ENCODE measurements at regions not wholly inside any gene's neighbourhood (a gene's known extent, or its start where the extent isn't known, plus 50 kb on each side); places are given as distances from the start of the nearest gene placed in this dataset.

GRCh38 chr9:105172436-105172835, 72.0 kb upstream of the SLC44A1 start:
- no peak for TF ChIP-seq CTCF (conservative IDR thresholded peaks at IDR 0.05)
- no peaks in the 10 kb centered on the region for H3K36me3 Mint-ChIP-seq
- no peak overlapping the region for H3K27ac Mint-ChIP-seq
- peaks cover 5% of the 10 kb centered on the region for H3K4me1 Mint-ChIP-seq (ENCODE audit: unreplicated experiment)
- DNase-seq (ENCODE audit: extremely low spot score, unreplicated experiment), result no peak
- H3K4me3 Mint-ChIP-seq, result no peak overlapping the region
- no peaks in the 10 kb centered on the region for H3K27me3 Mint-ChIP-seq
- no peaks in the 10 kb centered on the region for H3K9me3 Mint-ChIP-seq

DNA sequence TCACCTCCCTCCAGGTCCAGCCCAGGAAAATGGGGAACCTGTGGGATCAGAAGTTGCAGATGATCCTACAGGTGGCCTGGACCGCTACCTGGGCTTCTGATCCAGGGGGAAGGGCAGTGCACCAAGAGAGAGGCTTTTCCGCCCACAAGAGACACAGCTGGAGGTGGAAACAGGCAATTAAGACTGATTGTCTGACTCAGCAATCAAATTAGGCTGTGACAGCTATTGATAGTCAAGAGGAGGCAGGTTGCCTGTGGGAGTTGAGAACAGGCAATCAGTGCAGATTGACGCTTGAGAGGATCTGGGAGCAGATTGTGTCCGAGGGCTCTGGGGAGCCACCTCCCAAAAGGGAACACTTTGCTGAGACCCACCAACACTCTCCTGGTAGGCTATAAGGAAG, 71.1 kb upstream of the SLC44A1 start:
- Mint-ChIP-seq H3K27ac (no peak overlapping the region), H3K4me1 (ENCODE audit: unreplicated experiment) (peaks cover 5% of the 10 kb centered on the region), H3K27me3 (no peaks in the 10 kb centered on the region), H3K4me3 (no peak overlapping the region), H3K36me3 (no peaks in the 10 kb centered on the region), H3K9me3 (no peaks in the 10 kb centered on the region)
- DNase-seq (ENCODE audit: extremely low spot score, unreplicated experiment), result no peak
- no peak for TF ChIP-seq CTCF (conservative IDR thresholded peaks at IDR 0.05)

GRCh38 chr9:105173826-105174225, 70.6 kb upstream of the SLC44A1 start:
- no peak for DNase-seq (ENCODE audit: extremely low spot score, unreplicated experiment)
- Mint-ChIP-seq H3K4me3 (no peak overlapping the region), H3K4me1 (ENCODE audit: unreplicated experiment) (peaks cover 5% of the 10 kb centered on the region), H3K36me3 (no peaks in the 10 kb centered on the region), H3K9me3 (no peaks in the 10 kb centered on the region), H3K27ac (no peak overlapping the region), H3K27me3 (no peaks in the 10 kb centered on the region)
- no peak for TF ChIP-seq CTCF (conservative IDR thresholded peaks at IDR 0.05)

DNA sequence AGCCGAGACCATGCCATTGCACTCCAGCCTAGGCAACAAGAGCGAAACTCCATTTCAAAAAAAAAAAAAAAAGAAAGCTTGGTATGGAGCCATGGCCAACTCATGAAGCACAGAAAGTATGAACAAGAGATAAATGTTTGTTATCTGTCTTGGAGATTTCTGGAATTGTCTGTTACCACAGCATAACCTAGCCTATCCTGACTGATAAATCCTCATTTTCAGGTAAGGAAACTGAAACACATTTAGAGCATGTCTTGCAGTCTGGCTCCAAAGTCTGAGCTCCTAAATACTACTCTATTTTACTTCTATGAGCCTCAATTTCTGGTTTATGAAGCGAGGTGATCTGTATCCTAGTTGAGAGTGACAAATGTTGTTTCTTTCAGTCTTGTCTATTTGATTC, 68.3 kb upstream of the SLC44A1 start:
- Mint-ChIP-seq H3K36me3 (no peaks in the 10 kb centered on the region), H3K9me3 (no peaks in the 10 kb centered on the region), H3K4me3 (no peak overlapping the region), H3K27ac (no peak overlapping the region), H3K27me3 (no peaks in the 10 kb centered on the region), H3K4me1 (ENCODE audit: unreplicated experiment) (no peaks in the 10 kb centered on the region)
- DNase-seq (ENCODE audit: extremely low spot score, unreplicated experiment), result no peak
- no peak for TF ChIP-seq CTCF (conservative IDR thresholded peaks at IDR 0.05)

- Mint-ChIP-seq H3K4me1 (ENCODE audit: unreplicated experiment) (no peaks in the 10 kb centered on the region), H3K9me3 (no peaks in the 10 kb centered on the region), H3K36me3 (no peaks in the 10 kb centered on the region), H3K27me3 (no peaks in the 10 kb centered on the region), H3K27ac (no peak overlapping the region), H3K4me3 (no peak overlapping the region)
- TF ChIP-seq CTCF (conservative IDR thresholded peaks at IDR 0.05), result no peak
- no peak for DNase-seq (ENCODE audit: extremely low spot score, unreplicated experiment)
Observed at GRCh38 chr9:105178076-105178475, 66.4 kb upstream of the SLC44A1 start.

DNA sequence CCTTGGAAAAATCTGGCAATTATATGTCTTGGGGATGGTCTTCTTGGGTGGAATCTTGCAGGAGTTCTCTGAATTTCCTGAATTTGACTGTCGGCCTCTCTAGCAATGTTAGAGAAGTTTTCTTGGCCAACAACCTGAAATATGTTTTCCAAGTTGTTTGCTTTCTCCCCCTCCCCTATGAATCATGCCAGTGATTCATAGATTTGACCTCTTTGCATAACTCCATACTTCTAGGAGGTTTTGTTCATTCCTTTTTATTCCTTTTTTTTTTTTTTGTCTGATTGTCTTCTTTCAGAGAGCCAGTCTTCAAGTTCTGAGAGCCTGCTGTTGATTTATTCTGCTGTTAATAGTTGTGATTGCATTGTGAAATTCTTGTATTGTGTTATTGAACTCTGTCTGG, 56.7 kb upstream of the SLC44A1 start:
- no peaks in the 10 kb centered on the region for H3K36me3 Mint-ChIP-seq
- no peak overlapping the region for H3K27ac Mint-ChIP-seq
- no peak for DNase-seq (ENCODE audit: extremely low spot score, unreplicated experiment)
- H3K9me3 Mint-ChIP-seq, result peaks cover 9% of the 10 kb centered on the region
- TF ChIP-seq CTCF (conservative IDR thresholded peaks at IDR 0.05), result no peak
- H3K4me3 Mint-ChIP-seq, result no peak overlapping the region
- H3K4me1 Mint-ChIP-seq (ENCODE audit: unreplicated experiment), result no peaks in the 10 kb centered on the region
- no peaks in the 10 kb centered on the region for H3K27me3 Mint-ChIP-seq
